Astrocyte (in vitro differentiated cells and primary cell): ENCODE measurements at regions not wholly inside any gene's neighbourhood (a gene's known extent, or its start where the extent isn't known, plus 50 kb on each side); places are given as distances from the start of the nearest gene placed in this dataset.

ENCODE experiments used
- DNase-seq: peaks from one replicate; pipeline ENCODE4 v3.0.0-alpha.2; 2010; ENCODE audit warnings: low read depth
- FAIRE-seq: peaks from 2 replicates; lab custom pipeline; 2011; peaks lifted over from hg19 to GRCh38; lab: Jason Lieb, UNC
- H2AFZ ChIP-seq: 2 replicates; pipeline ENCODE4 v1.6.0; 2012; ENCODE audit warnings: low read depth, low read length, inconsistent platforms
- H3K27ac ChIP-seq: 2 replicates; pipeline ENCODE4 v1.5.1; 2011; ENCODE audit warnings: low read depth, low read length, inconsistent platforms
- H3K27me3 ChIP-seq: 2 replicates; pipeline ENCODE4 v1.6.0; 2011; ENCODE audit warnings: low read length, inconsistent platforms; ENCODE audit not compliant: insufficient read depth
- H3K36me3 ChIP-seq: 2 replicates; pipeline ENCODE4 v1.5.1; 2011; ENCODE audit warnings: low read length, inconsistent platforms; ENCODE audit not compliant: insufficient read depth
- H3K4me1 ChIP-seq: 2 replicates; pipeline ENCODE4 v1.5.1; 2011; ENCODE audit warnings: low read length, inconsistent platforms; ENCODE audit not compliant: insufficient read depth
- H3K4me2 ChIP-seq: 2 replicates; pipeline ENCODE4 v1.6.0; 2012; ENCODE audit warnings: low read length, inconsistent platforms
- H3K4me3 ChIP-seq: 2 replicates; pipeline ENCODE4 v1.5.1; 2011; ENCODE audit warnings: low read depth, mild to moderate bottlenecking, low read length, inconsistent platforms; ENCODE audit not compliant: insufficient read depth
- H3K79me2 ChIP-seq: 2 replicates; pipeline ENCODE4 v1.6.0; 2012; ENCODE audit warnings: mild to moderate bottlenecking, low read length, inconsistent platforms; ENCODE audit not compliant: insufficient read depth
- H3K9ac ChIP-seq: 2 replicates; pipeline ENCODE4 v1.6.0; 2012; ENCODE audit warnings: mild to moderate bottlenecking, low read length, inconsistent platforms
- H3K9me3 ChIP-seq: 2 replicates; pipeline ENCODE4 v1.5.1; 2012; ENCODE audit warnings: low read depth, mild to moderate bottlenecking, low read length, inconsistent platforms; ENCODE audit not compliant: insufficient read depth
- H4K20me1 ChIP-seq: 2 replicates; pipeline ENCODE4 v1.6.0; 2012; ENCODE audit warnings: low read length, inconsistent platforms; ENCODE audit not compliant: insufficient read depth
- H3K27ac Mint-ChIP-seq: one replicate; pipeline ENCODE4 v1.8.0; 2021; ENCODE audit warnings: mild to moderate bottlenecking, mixed read lengths; ENCODE audit not compliant: unreplicated experiment
- H3K27me3 Mint-ChIP-seq: one replicate; pipeline ENCODE4 v1.8.0; 2021; ENCODE audit warnings: low read depth, mixed read lengths; ENCODE audit not compliant: unreplicated experiment
- H3K36me3 Mint-ChIP-seq: one replicate; pipeline ENCODE4 v1.8.0; 2021; ENCODE audit warnings: low read depth, mixed read lengths; ENCODE audit not compliant: unreplicated experiment
- H3K4me1 Mint-ChIP-seq: one replicate; pipeline ENCODE4 v1.8.0; 2021; ENCODE audit warnings: low read depth, mixed read lengths; ENCODE audit not compliant: unreplicated experiment
- H3K4me3 Mint-ChIP-seq: one replicate; pipeline ENCODE4 v1.8.0; 2021; ENCODE audit warnings: mild to moderate bottlenecking, moderate library complexity, mixed read lengths; ENCODE audit not compliant: unreplicated experiment
- H3K9me3 Mint-ChIP-seq: one replicate; pipeline ENCODE4 v1.8.0; 2021; ENCODE audit warnings: mild to moderate bottlenecking, mixed read lengths; ENCODE audit not compliant: unreplicated experiment
- EZH2 ChIP-seq: IDR thresholded peaks from 2 replicates; pipeline ENCODE4 v1.6.1; 2012; ENCODE audit warnings: mild to moderate bottlenecking, low read length, inconsistent platforms; ENCODE audit not compliant: insufficient read depth
- TF ChIP-seq, protein P1 (sequence below): IDR thresholded peaks from 2 replicates; pipeline ENCODE4 v1.5.1; 2011; ENCODE audit warnings: low read depth, mild to moderate bottlenecking, inconsistent platforms, low read length, moderate library complexity; ENCODE audit not compliant: insufficient read depth

GRCh38 chr18:42190643-42191042 is 235.6 kb downstream of the PIK3C3 start:
- TF ChIP-seq EZH2 = no peak
- TF ChIP-seq, protein P1, sequence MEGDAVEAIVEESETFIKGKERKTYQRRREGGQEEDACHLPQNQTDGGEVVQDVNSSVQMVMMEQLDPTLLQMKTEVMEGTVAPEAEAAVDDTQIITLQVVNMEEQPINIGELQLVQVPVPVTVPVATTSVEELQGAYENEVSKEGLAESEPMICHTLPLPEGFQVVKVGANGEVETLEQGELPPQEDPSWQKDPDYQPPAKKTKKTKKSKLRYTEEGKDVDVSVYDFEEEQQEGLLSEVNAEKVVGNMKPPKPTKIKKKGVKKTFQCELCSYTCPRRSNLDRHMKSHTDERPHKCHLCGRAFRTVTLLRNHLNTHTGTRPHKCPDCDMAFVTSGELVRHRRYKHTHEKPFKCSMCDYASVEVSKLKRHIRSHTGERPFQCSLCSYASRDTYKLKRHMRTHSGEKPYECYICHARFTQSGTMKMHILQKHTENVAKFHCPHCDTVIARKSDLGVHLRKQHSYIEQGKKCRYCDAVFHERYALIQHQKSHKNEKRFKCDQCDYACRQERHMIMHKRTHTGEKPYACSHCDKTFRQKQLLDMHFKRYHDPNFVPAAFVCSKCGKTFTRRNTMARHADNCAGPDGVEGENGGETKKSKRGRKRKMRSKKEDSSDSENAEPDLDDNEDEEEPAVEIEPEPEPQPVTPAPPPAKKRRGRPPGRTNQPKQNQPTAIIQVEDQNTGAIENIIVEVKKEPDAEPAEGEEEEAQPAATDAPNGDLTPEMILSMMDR = no peak
- Histone ChIP-seq H3K27me3 (no peaks in the 10 kb centered on the region), H3K4me2 (no peak overlapping the region), H4K20me1 (no peaks in the 10 kb centered on the region), H3K9ac (no peak overlapping the region), H3K9me3 (peaks cover 6% of the 10 kb centered on the region), H3K4me1 (peaks cover 9% of the 10 kb centered on the region), H3K36me3 (no peaks in the 10 kb centered on the region), H3K79me2 (no peaks in the 10 kb centered on the region), H2AFZ (no peak overlapping the region), H3K4me3 (no peak overlapping the region), H3K27ac (no peak overlapping the region)
- FAIRE-seq (no peak), DNase-seq (no peak)
- H3K4me3 Mint-ChIP-seq = no peak overlapping the region
- H3K9me3 Mint-ChIP-seq = peaks cover 6% of the 10 kb centered on the region
- H3K4me1 Mint-ChIP-seq = peaks cover 19% of the 10 kb centered on the region
- H3K27me3 Mint-ChIP-seq = no peaks in the 10 kb centered on the region
- H3K36me3 Mint-ChIP-seq = peaks cover 3% of the 10 kb centered on the region
- H3K27ac Mint-ChIP-seq = no peak overlapping the region

DNA sequence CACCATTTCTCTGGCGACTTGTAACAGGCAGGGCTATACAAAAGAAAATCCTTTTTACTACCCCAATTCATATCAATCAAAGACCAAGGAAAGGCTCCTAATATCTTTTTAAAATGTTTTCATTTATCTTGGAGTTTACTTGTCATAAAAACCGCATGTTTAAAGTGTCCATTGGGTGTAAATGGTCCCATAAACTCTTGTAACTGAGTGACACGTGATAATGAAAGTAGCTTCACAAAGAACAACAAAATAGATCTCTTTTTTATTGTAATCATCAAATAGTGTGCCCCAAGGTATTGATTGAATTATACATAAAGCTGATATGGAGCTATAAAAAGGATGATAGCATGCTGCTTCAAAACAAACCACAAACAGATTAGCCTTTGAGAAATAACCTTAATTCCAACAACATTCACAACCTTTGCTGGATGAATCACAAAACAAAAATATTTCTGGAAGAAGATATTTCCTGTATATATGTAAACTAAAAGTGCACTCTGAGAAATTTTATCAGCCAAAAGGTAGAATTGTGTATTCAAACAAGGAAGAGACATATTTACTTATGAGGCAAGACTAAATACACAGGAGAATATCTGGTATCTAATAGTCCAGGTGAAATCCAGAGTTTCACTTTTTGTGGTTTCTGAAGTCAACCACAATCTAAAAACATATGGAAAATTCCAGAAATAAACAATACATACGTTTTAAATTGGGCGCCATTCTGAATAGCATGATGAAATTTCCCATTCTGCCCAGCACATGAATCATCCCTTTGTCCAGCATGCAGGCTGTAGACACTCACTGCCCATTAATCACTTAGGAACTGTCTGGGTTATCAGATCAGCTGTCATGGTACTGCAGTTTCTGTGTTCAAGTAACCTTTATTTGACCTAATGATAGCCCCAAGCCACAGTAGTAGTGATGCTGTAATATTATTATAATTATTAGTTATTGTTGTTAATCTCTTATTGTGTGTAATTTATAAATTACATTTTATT is 237.5 kb downstream of the PIK3C3 start:
- FAIRE-seq = no peak

More for the DNA sequence above, 237.5 kb downstream of the PIK3C3 start:
- H3K27me3 Mint-ChIP-seq = no peaks in the 10 kb centered on the region
- DNase-seq = peak; percentile 83
- peaks cover 3% of the 10 kb centered on the region for H3K36me3 Mint-ChIP-seq
- Histone ChIP-seq H3K79me2 (no peaks in the 10 kb centered on the region), H3K27ac (no peak overlapping the region), H4K20me1 (no peaks in the 10 kb centered on the region), H2AFZ (no peak overlapping the region), H3K9me3 (peaks cover 6% of the 10 kb centered on the region), H3K4me3 (no peak overlapping the region), H3K4me2 (no peak overlapping the region), H3K27me3 (no peaks in the 10 kb centered on the region), H3K36me3 (no peaks in the 10 kb centered on the region), H3K9ac (no peak overlapping the region), H3K4me1 (peaks cover 13% of the 10 kb centered on the region)
- H3K27ac Mint-ChIP-seq = peak overlapping the region; percentile 92
- H3K4me3 Mint-ChIP-seq = no peak overlapping the region
- peaks cover 6% of the 10 kb centered on the region for H3K9me3 Mint-ChIP-seq
- TF ChIP-seq, protein P1 = no peak
- TF ChIP-seq EZH2 = no peak
- peaks cover 23% of the 10 kb centered on the region for H3K4me1 Mint-ChIP-seq
